K562 (cell line): ENCODE measurements at regions not wholly inside any gene's neighbourhood (a gene's known extent, or its start where the extent isn't known, plus 50 kb on each side); places are given as distances from the start of the nearest gene placed in this dataset.

Experiments
- ATAC-seq: fragments of 200-7000 bp; cut with Tn5 transposase; 3 replicates; pipeline ENCODE4 v1.9.1; 2020; ENCODE audit warnings: moderate library complexity
- BruUV-seq: library from RNA; stranded (reverse); fragments of 400-500 nt; replicated peaks from 2 replicates; lab custom pipeline; 2021; lab: Mats Ljungman, UMichigan
- CTCF ChIA-PET: fragments of 300-600 bp; formaldehyde crosslinking; extraction: SDS; loops from one replicate; lab custom pipeline; 2021; ENCODE audit warnings: low intra/inter-chr PET ratio; lab: Yijun Ruan, JAX
- POLR2A ChIA-PET: fragments of 300-600, 350-650 bp; sonication (Branson Sonifier 250); formaldehyde crosslinking; extraction: SDS; loops from one replicate; lab custom pipeline; 2021; ENCODE audit warnings: antibody characterized with exemption, inconsistent platforms; lab: Yijun Ruan, JAX
- DNase-seq, 4 experiments: peaks; one replicate each; pipeline versions ENCODE4 v3.0.0 to v3.0.0-alpha.2; 2011 to 2018; ENCODE audit warnings: low spot score in 3 of 4, mixed read lengths in 3 of 4; ENCODE audit errors: extremely low read depth in 1 of 4
- FAIRE-seq: peaks from 2 replicates; lab custom pipeline; 2011; peaks lifted over from hg19 to GRCh38; lab: Jason Lieb, UNC
- H2AFZ ChIP-seq: 2 replicates; pipeline ENCODE4 v1.6.0; 2011; ENCODE audit warnings: low read depth, low read length, control low read depth, inconsistent platforms
- H3K27ac ChIP-seq: fragments of 200-600 bp; 3 replicates; pipeline ENCODE4 v1.8.0; 2011; ENCODE audit warnings: low read depth, mild to moderate bottlenecking, control low read depth, inconsistent platforms, low read length, moderate library complexity, mixed read lengths; ENCODE audit errors: extremely low read depth
- H3K27me3 ChIP-seq, 2 experiments: fragments of 300-600 bp in 1 of 2; 2 replicates in 1 of 2; 3 replicates in 1 of 2; pipeline versions ENCODE4 v1.6.0 to v1.8.0; 2011; ENCODE audit warnings: inconsistent platforms in 2 of 2, low read length in 2 of 2, mild to moderate bottlenecking in 1 of 2, mixed read lengths in 1 of 2, moderate library complexity in 1 of 2; ENCODE audit not compliant: control insufficient read depth in 2 of 2, insufficient read depth in 2 of 2
- H3K36me3 ChIP-seq: fragments of 300-600 bp; 3 replicates; pipeline ENCODE4 v1.8.0; 2011; ENCODE audit warnings: mild to moderate bottlenecking, low read length, inconsistent platforms; ENCODE audit not compliant: control insufficient read depth, insufficient read depth
- H3K4me1 ChIP-seq, 2 experiments: fragments of 200-600 bp in 1 of 2; replicated peaks in 1 of 2; 2 replicates in 1 of 2; 3 replicates in 1 of 2; pipeline versions ENCODE4 v1.5.1 to v1.8.0; 2011; ENCODE audit warnings: inconsistent platforms in 2 of 2, low read length in 2 of 2, mild to moderate bottlenecking in 1 of 2, mixed read lengths in 1 of 2, moderate library complexity in 1 of 2; ENCODE audit not compliant: control insufficient read depth in 2 of 2, insufficient read depth in 2 of 2
- H3K4me2 ChIP-seq: 2 replicates; pipeline ENCODE4 v1.6.1; 2011; ENCODE audit warnings: low read length, control low read depth, inconsistent platforms, mixed read lengths; ENCODE audit not compliant: insufficient read depth
- H3K4me3 ChIP-seq: fragments of 200-600 bp; sonication (generic), shearing (Covaris generic); 2 replicates; pipeline ENCODE4 v1.5.1; 2016; ENCODE audit warnings: control low read depth, inconsistent platforms
- H3K79me2 ChIP-seq: fragments of 200-600 bp; 3 replicates; pipeline ENCODE4 v1.8.0; 2011; ENCODE audit warnings: low read length, inconsistent platforms; ENCODE audit not compliant: control insufficient read depth, insufficient read depth
- H3K9ac ChIP-seq, 2 experiments: 2 replicates each; pipeline versions ENCODE4 v1.6.0 to v1.6.1; 2011; ENCODE audit warnings: low read depth in 2 of 2, low read length in 2 of 2, control low read depth in 1 of 2, inconsistent platforms in 1 of 2, mild to moderate bottlenecking in 1 of 2, mixed read lengths in 1 of 2; ENCODE audit not compliant: insufficient read depth in 1 of 2
- H3K9me1 ChIP-seq: one replicate; pipeline ENCODE4 v1.6.0; 2011; ENCODE audit warnings: inconsistent platforms, mild to moderate bottlenecking, low read length, moderate library complexity; ENCODE audit not compliant: control insufficient read depth, insufficient read depth
- H3K9me3 ChIP-seq: replicated peaks from 2 replicates; pipeline ENCODE4 v1.5.1; 2011; ENCODE audit warnings: low read depth, low read length, inconsistent platforms; ENCODE audit not compliant: control insufficient read depth, insufficient read depth
- H4K20me1 ChIP-seq: replicated peaks from 2 replicates; pipeline ENCODE4 v1.6.1; 2011; ENCODE audit warnings: low read length, inconsistent platforms, mixed read lengths; ENCODE audit not compliant: control insufficient read depth, insufficient read depth
- MAZ ChIP-seq, 2 experiments: fragments of 450-650 bp in 1 of 2; sonication (generic) in 1 of 2; formaldehyde crosslinking; IDR thresholded peaks in 1 of 2; conservative IDR thresholded peaks in 1 of 2; 2 replicates each; pipeline versions ENCODE4 v1.4.0 to v1.5.0; 2020; ENCODE audit warnings: mild to moderate bottlenecking in 1 of 2, missing genetic modification reagents in 1 of 2
- SETDB1 ChIP-seq: IDR thresholded peaks from one replicate; pipeline ENCODE4 v1.6.1; 2012; ENCODE audit warnings: low read length, control low read depth, inconsistent platforms
- WGBS: fragments of 100-300 bp; shearing (Covaris generic); methylation state at CpG from one replicate; pipeline ENCODE4 v1.1.6; 2016; ENCODE audit warnings: low coverage, mixed read lengths; ENCODE audit not compliant: insufficient coverage; ENCODE audit errors: missing lambda C conversion rate; 5-methylcytosine and 5-hydroxymethylcytosine counted together
- in situ Hi-C: fragments of 300-500 bp; cut with MboI; formaldehyde crosslinking; loops from 4 replicates; pipeline ENCODE4 v1.15.0; 2018; ENCODE audit warnings: inconsistent platforms, mixed read lengths
- intact Hi-C: fragments of 100-400 bp; cut with micrococcal nuclease; formaldehyde crosslinking; loops from 2 replicates; pipeline ENCODE4 v1.14.2; 2022
- TF ChIP-seq, protein P1 (sequence below): fragments of 250-450 bp; sonication (Bioruptor Pico); IDR thresholded peaks from 2 replicates; pipeline ENCODE4 v1.4.0; 2020

DNA sequence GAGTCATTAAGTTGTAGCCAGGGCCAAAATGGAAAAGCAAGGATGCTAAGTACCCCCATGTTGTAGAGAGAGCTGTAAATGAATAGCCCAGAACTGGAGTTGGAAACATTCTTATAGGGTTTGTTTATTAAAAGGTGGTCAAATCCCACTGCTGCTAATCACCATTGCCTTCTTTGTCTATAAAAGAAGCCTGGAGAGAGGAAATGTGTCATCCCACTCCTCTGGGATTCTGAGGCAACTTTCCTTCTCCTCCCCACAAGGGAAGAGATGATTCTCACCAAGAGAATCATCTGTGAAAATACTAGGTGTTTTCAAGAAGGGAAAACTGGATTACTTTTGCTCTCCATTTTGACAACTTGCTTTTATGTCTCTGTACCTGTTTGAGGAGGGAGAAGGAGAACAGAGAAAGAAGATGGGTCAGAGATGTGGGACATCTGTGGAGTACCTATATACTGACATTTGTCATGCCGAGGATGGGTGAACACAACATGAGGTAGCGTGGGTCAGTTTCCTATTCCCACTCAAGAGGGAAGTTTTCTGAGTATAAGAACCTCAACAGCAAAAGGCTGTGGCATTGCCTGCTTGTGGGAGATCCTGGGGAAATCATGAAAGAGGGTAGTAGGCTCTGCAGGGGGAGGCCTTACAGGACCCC lies 262.2 kb downstream of the KIF20B start:
- no peak for ATAC-seq
- Histone ChIP-seq H4K20me1 (no peaks in the 10 kb centered on the region), H3K9me3 (no peaks in the 10 kb centered on the region), H3K4me3 (no peak overlapping the region), H3K4me2 (no peak overlapping the region), H3K27ac (no peak overlapping the region), H3K36me3 (no peaks in the 10 kb centered on the region), H3K4me1 (no peaks in the 10 kb centered on the region), H3K27me3 (no peaks in the 10 kb centered on the region), H3K79me2 (no peaks in the 10 kb centered on the region), H3K9me1 (no peaks in the 10 kb centered on the region), H2AFZ (no peak overlapping the region), H3K9ac (no peak overlapping the region)
- ChIA-PET CTCF (no interaction called here), POLR2A (no interaction called here)
- WGBS = 0% methylated on average over 2 of the region's 2 CpGs
- in situ Hi-C loops (no loop called here), intact Hi-C loops (no loop called here)
- DNase-seq = no peak
- TF ChIP-seq MAZ (CRISPR knock-in tag; conservative IDR thresholded peaks at IDR 0.05 in 1 of 2, IDR thresholded peaks at IDR 0.05 in 1 of 2) = no peak
- TF ChIP-seq, protein P1, sequence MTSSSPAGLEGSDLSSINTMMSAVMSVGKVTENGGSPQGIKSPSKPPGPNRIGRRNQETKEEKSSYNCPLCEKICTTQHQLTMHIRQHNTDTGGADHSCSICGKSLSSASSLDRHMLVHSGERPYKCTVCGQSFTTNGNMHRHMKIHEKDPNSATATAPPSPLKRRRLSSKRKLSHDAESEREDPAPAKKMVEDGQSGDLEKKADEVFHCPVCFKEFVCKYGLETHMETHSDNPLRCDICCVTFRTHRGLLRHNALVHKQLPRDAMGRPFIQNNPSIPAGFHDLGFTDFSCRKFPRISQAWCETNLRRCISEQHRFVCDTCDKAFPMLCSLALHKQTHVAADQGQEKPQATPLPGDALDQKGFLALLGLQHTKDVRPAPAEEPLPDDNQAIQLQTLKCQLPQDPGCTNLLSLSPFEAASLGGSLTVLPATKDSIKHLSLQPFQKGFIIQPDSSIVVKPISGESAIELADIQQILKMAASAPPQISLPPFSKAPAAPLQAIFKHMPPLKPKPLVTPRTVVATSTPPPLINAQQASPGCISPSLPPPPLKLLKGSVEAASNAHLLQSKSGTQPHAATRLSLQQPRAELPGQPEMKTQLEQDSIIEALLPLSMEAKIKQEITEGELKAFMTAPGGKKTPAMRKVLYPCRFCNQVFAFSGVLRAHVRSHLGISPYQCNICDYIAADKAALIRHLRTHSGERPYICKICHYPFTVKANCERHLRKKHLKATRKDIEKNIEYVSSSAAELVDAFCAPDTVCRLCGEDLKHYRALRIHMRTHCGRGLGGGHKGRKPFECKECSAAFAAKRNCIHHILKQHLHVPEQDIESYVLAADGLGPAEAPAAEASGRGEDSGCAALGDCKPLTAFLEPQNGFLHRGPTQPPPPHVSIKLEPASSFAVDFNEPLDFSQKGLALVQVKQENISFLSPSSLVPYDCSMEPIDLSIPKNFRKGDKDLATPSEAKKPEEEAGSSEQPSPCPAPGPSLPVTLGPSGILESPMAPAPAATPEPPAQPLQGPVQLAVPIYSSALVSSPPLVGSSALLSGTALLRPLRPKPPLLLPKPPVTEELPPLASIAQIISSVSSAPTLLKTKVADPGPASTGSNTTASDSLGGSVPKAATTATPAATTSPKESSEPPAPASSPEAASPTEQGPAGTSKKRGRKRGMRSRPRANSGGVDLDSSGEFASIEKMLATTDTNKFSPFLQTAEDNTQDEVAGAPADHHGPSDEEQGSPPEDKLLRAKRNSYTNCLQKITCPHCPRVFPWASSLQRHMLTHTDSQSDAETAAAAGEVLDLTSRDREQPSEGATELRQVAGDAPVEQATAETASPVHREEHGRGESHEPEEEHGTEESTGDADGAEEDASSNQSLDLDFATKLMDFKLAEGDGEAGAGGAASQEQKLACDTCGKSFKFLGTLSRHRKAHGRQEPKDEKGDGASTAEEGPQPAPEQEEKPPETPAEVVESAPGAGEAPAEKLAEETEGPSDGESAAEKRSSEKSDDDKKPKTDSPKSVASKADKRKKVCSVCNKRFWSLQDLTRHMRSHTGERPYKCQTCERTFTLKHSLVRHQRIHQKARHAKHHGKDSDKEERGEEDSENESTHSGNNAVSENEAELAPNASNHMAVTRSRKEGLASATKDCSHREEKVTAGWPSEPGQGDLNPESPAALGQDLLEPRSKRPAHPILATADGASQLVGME (CRISPR knock-in tag) = no peak
- TF ChIP-seq SETDB1 = no peak
- FAIRE-seq = no peak
- BruUV-seq = no TSS peak
